Suprapubic skin (tissue), 4 donors: ENCODE measurements at regions not wholly inside any gene's neighbourhood (a gene's known extent, or its start where the extent isn't known, plus 50 kb on each side); places are given as distances from the start of the nearest gene placed in this dataset.
"Not testable (repeated sequence)": the region's sequence is repeated elsewhere in the genome, so short reads cannot be mapped to it uniquely, and the experiment has no call there.

Experiments used
- DNase-seq, 2 donors: peaks; one replicate each; pipeline ENCODE4 v3.0.0-alpha.2; 2019; ENCODE audit warnings: low spot score in 2 of 2
- H3K27ac ChIP-seq: fragments of 200-600 bp; sonication (generic); one replicate; pipeline ENCODE4 v1.5.1; 2019
- H3K27me3 ChIP-seq: fragments of 200-600 bp; sonication (generic); one replicate; pipeline ENCODE4 v1.5.1; 2019
- H3K36me3 ChIP-seq: fragments of 200-600 bp; sonication (generic); one replicate; pipeline ENCODE4 v1.5.1; 2019
- H3K4me1 ChIP-seq: fragments of 200-600 bp; sonication (generic); one replicate; pipeline ENCODE4 v1.5.1; 2019
- H3K4me3 ChIP-seq: fragments of 200-600 bp; sonication (generic); one replicate; pipeline ENCODE4 v1.5.1; 2019; ENCODE audit warnings: mild to moderate bottlenecking
- H3K9me3 ChIP-seq: fragments of 200-600 bp; sonication (generic); one replicate; pipeline ENCODE4 v1.5.1; 2019
- EP300 ChIP-seq: sonication (generic); formaldehyde crosslinking; IDR thresholded peaks from one replicate; pipeline ENCODE4 v1.6.1; 2017; ENCODE audit warnings: antibody characterized with exemption
- POLR2A ChIP-seq, 2 donors: fragments of 450-650 bp; IDR thresholded peaks; one replicate each; pipeline ENCODE4 v1.6.1; 2017; ENCODE audit warnings: antibody characterized with exemption in 2 of 2, mild to moderate bottlenecking in 2 of 2, moderate library complexity in 2 of 2
- POLR2AphosphoS5 ChIP-seq, 3 donors: sonication (generic); formaldehyde crosslinking; IDR thresholded peaks; one replicate each; pipeline ENCODE4 v1.6.1; 2017; ENCODE audit warnings: antibody characterized with exemption in 3 of 3
- WGBS: methylation state at CpG from one replicate; pipeline ENCODE4 v1.1.5; 2018; 5-methylcytosine and 5-hydroxymethylcytosine counted together
- TF ChIP-seq, protein P1 (sequence below), 2 donors: fragments of 200-600 bp in 1 of 2; fragments of 450-650 bp in 1 of 2; sonication (generic) in 1 of 2; IDR thresholded peaks; one replicate each; pipeline ENCODE4 v1.5.1; 2016 to 2019; ENCODE audit warnings: antibody characterized with exemption in 2 of 2, mild to moderate bottlenecking in 1 of 2, moderate library complexity in 1 of 2

DNA sequence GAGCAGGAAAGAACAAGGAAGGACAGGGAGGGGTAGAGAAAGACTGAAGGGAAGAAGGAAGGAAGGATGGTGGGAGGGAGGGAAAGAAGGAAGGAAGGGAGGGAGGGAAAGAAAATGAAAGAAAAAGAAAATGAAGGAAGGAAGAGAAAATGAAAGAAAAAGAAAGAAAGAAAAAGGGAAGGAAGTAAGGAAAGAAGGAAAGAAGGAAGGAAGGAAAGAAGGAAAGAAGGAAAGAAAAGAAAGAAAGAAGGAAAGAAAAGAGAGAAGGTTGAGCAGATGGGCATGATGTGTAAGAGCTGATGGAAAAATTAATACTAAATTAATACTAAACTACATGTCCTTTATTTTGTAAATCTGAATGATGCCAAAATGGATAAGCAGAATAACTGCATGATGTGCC, 418.3 kb upstream of the CDIN1 start:
- Histone ChIP-seq H3K4me3 (no peak overlapping the region), H3K9me3 (no peaks in the 10 kb centered on the region), H3K4me1 (peaks cover 6% of the 10 kb centered on the region), H3K27me3 (no peaks in the 10 kb centered on the region), H3K36me3 (no peaks in the 10 kb centered on the region), H3K27ac (no peak overlapping the region)
- TF ChIP-seq POLR2AphosphoS5 (IDR thresholded peaks at IDR 0.05), result no peak
- TF ChIP-seq POLR2A (IDR thresholded peaks at IDR 0.05), result no peak
- TF ChIP-seq, protein P1, sequence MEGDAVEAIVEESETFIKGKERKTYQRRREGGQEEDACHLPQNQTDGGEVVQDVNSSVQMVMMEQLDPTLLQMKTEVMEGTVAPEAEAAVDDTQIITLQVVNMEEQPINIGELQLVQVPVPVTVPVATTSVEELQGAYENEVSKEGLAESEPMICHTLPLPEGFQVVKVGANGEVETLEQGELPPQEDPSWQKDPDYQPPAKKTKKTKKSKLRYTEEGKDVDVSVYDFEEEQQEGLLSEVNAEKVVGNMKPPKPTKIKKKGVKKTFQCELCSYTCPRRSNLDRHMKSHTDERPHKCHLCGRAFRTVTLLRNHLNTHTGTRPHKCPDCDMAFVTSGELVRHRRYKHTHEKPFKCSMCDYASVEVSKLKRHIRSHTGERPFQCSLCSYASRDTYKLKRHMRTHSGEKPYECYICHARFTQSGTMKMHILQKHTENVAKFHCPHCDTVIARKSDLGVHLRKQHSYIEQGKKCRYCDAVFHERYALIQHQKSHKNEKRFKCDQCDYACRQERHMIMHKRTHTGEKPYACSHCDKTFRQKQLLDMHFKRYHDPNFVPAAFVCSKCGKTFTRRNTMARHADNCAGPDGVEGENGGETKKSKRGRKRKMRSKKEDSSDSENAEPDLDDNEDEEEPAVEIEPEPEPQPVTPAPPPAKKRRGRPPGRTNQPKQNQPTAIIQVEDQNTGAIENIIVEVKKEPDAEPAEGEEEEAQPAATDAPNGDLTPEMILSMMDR (IDR thresholded peaks at IDR 0.05), result no peak
- TF ChIP-seq EP300, result no peak
- DNase-seq, result no peak

- peaks cover 6% of the 10 kb centered on the region for H3K4me1 ChIP-seq
- peak overlapping the region; percentile 1 for H3K27ac ChIP-seq
- no peaks in the 10 kb centered on the region for H3K36me3 ChIP-seq
- WGBS, result 12% methylated on average over 2 of the region's 2 CpGs
- peak in 1 of 2 donors; percentile 66 for DNase-seq
- TF ChIP-seq POLR2A (IDR thresholded peaks at IDR 0.05), result no peak
- no peak for TF ChIP-seq POLR2AphosphoS5 (IDR thresholded peaks at IDR 0.05)
- TF ChIP-seq, protein P1 (IDR thresholded peaks at IDR 0.05), result no peak
- no peak for TF ChIP-seq EP300
- no peaks in the 10 kb centered on the region for H3K27me3 ChIP-seq
- H3K4me3 ChIP-seq, result no peak overlapping the region
- H3K9me3 ChIP-seq, result no peaks in the 10 kb centered on the region
Measured at GRCh38 chr15:36161771-36162212, 417.6 kb upstream of the CDIN1 start.

- 97% methylated on average over 13 of the region's 13 CpGs for WGBS
- not testable (repeated sequence) for DNase-seq, H3K36me3 ChIP-seq, H3K4me3 ChIP-seq, H3K9me3 ChIP-seq, H3K4me1 ChIP-seq, H3K27me3 ChIP-seq, H3K27ac ChIP-seq
Measured at GRCh38 chr15:36163983-36164382, 415.4 kb upstream of the CDIN1 start.

DNA sequence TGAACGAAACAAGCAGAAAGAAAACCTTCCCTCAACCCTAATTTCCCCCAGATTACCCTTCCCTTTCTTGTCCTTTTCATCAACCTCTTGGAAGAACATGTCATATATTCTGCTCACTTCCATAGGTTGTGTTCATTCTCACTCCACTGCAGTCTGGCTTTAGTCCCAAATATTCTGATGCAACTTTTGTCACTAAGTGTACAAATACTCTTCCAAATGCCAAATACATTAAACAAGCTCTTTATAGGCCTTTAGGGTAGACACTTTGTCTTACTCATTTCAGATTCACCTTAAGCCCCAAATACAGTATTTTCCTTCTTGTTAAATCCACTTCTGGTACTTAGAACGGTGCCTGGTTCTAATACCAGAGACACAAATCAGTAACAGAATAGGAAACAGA, 406.5 kb upstream of the CDIN1 start:
- Histone ChIP-seq H3K27me3 (no peaks in the 10 kb centered on the region), H3K9me3 (no peaks in the 10 kb centered on the region), H3K36me3 (no peaks in the 10 kb centered on the region), H3K4me1 (peaks cover 7% of the 10 kb centered on the region), H3K4me3 (no peak overlapping the region), H3K27ac (no peak overlapping the region)
- DNase-seq, result no peak
- TF ChIP-seq, protein P1 (IDR thresholded peaks at IDR 0.05), result no peak
- TF ChIP-seq EP300, result no peak
- no peak for TF ChIP-seq POLR2A (IDR thresholded peaks at IDR 0.05)
- TF ChIP-seq POLR2AphosphoS5 (IDR thresholded peaks at IDR 0.05), result no peak
- WGBS, result 87% methylated on average over 2 of the region's 2 CpGs

- Histone ChIP-seq H3K27ac (no peak overlapping the region), H3K4me3 (no peak overlapping the region), H3K27me3 (no peaks in the 10 kb centered on the region), H3K9me3 (no peaks in the 10 kb centered on the region), H3K4me1 (peaks cover 7% of the 10 kb centered on the region), H3K36me3 (no peaks in the 10 kb centered on the region)
- 90% methylated on average over 8 of the region's 8 CpGs for WGBS
- DNase-seq, result no peak
- no peak for TF ChIP-seq POLR2AphosphoS5 (IDR thresholded peaks at IDR 0.05)
- TF ChIP-seq, protein P1 (IDR thresholded peaks at IDR 0.05), result no peak
- no peak for TF ChIP-seq POLR2A (IDR thresholded peaks at IDR 0.05)
- TF ChIP-seq EP300, result no peak
Measured at GRCh38 chr15:36175186-36175740, 404.2 kb upstream of the CDIN1 start.

DNA sequence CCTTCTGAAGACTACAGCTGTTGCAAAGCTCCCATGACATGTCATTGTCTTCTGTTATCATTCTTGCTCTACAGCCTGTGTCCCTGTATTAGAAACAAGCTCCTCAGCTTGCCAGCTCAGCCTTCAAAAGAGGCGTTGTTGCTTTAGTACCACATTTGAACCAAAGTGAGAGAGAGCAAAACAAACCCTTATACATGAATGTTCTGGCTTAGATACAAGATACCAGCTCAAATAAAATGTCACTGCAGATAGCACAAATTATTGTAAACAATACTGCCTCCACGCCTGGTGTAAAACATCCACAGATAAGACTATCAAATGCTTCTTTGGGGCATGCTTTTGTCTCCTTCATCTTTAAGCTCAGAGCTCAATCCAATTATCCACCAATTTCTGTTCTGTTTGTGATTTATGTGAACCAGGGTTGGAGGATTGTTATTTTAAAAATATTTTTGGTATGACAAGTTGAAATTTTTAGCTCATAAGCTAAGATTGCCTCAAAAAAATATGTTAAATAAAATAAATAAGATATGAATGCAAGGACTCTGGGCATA, 403.6 kb upstream of the CDIN1 start:
- Histone ChIP-seq H3K27me3 (no peaks in the 10 kb centered on the region), H3K36me3 (no peaks in the 10 kb centered on the region), H3K9me3 (no peaks in the 10 kb centered on the region), H3K4me1 (peaks cover 7% of the 10 kb centered on the region), H3K27ac (no peak overlapping the region), H3K4me3 (no peak overlapping the region)
- WGBS, result 66% methylated on average over 2 of the region's 2 CpGs
- no peak for TF ChIP-seq POLR2AphosphoS5 (IDR thresholded peaks at IDR 0.05)
- TF ChIP-seq, protein P1 (IDR thresholded peaks at IDR 0.05), result no peak
- no peak for TF ChIP-seq EP300
- no peak for TF ChIP-seq POLR2A (IDR thresholded peaks at IDR 0.05)
- no peak for DNase-seq
